Liver (tissue), 7 donors: ENCODE measurements at regions not wholly inside any gene's neighbourhood (a gene's known extent, or its start where the extent isn't known, plus 50 kb on each side); places are given as distances from the start of the nearest gene placed in this dataset.

ENCODE experiments used
- DNase-seq: peaks from one replicate; pipeline ENCODE4 v3.0.0-alpha.2; 2017; ENCODE audit warnings: low spot score
- H3K27ac ChIP-seq, 2 donors: one replicate each; pipeline ENCODE4 v1.7.0; 2013; ENCODE audit warnings: inconsistent platforms in 2 of 2, low read length in 2 of 2, control low read depth in 1 of 2, low read depth in 1 of 2, mild to moderate bottlenecking in 1 of 2
- H3K27me3 ChIP-seq, 4 donors: one replicate each; pipeline versions ENCODE4 v1.6.1 to v1.7.0; 2013; ENCODE audit warnings: low read length in 3 of 4, inconsistent platforms in 1 of 4, mild to moderate bottlenecking in 1 of 4, moderate library complexity in 1 of 4; ENCODE audit not compliant: control insufficient read depth in 4 of 4, insufficient read depth in 4 of 4
- H3K36me3 ChIP-seq, 4 donors: one replicate each; pipeline versions ENCODE4 v1.6.1 to v1.7.0; 2013; ENCODE audit warnings: low read length in 3 of 4, mild to moderate bottlenecking in 3 of 4, low read depth in 1 of 4, moderate library complexity in 1 of 4; ENCODE audit not compliant: control insufficient read depth in 4 of 4, insufficient read depth in 3 of 4
- H3K4me1 ChIP-seq, 4 donors: one replicate each; pipeline versions ENCODE4 v1.6.1 to v1.7.0; 2013; ENCODE audit warnings: low read length in 3 of 4, mild to moderate bottlenecking in 3 of 4, moderate library complexity in 1 of 4; ENCODE audit not compliant: control insufficient read depth in 4 of 4, insufficient read depth in 4 of 4
- H3K4me3 ChIP-seq, 3 donors: one replicate each; pipeline versions ENCODE4 v1.6.1 to v1.7.0; 2013; ENCODE audit warnings: low read length in 3 of 3, control low read depth in 1 of 3, low read depth in 1 of 3, mild to moderate bottlenecking in 1 of 3
- H3K9ac ChIP-seq, 2 donors: one replicate each; pipeline ENCODE4 v1.7.0; 2013; ENCODE audit warnings: low read length in 2 of 2, mild to moderate bottlenecking in 2 of 2, moderate library complexity in 2 of 2, control low read depth in 1 of 2, low read depth in 1 of 2
- H3K9me3 ChIP-seq, 4 donors: one replicate each; pipeline versions ENCODE4 v1.6.1 to v1.7.0; 2013; ENCODE audit warnings: low read length in 3 of 4; ENCODE audit not compliant: control insufficient read depth in 4 of 4
- EGR1 ChIP-seq, 2 donors: IDR thresholded peaks; 2 replicates each; pipeline ENCODE4 v1.6.1; 2016 to 2018; ENCODE audit warnings: antibody characterized with exemption in 2 of 2, low read depth in 2 of 2
- FOXA2 ChIP-seq: IDR thresholded peaks from 2 replicates; pipeline ENCODE4 v1.6.1; 2016; ENCODE audit warnings: antibody characterized with exemption
- GABPA ChIP-seq, 2 donors: IDR thresholded peaks in 1 of 2; conservative IDR thresholded peaks in 1 of 2; 2 replicates each; pipeline ENCODE4 v1.6.1; 2016; ENCODE audit warnings: antibody characterized with exemption in 2 of 2, mild to moderate bottlenecking in 1 of 2, moderate library complexity in 1 of 2
- JUND ChIP-seq, 2 donors: IDR thresholded peaks; 2 replicates each; pipeline ENCODE4 v1.6.1; 2016; ENCODE audit warnings: antibody characterized with exemption in 2 of 2
- NR2F2 ChIP-seq: IDR thresholded peaks from 2 replicates; pipeline ENCODE4 v1.6.1; 2016; ENCODE audit warnings: antibody characterized with exemption
- RAD21 ChIP-seq, 2 donors: IDR thresholded peaks; 2 replicates each; pipeline ENCODE4 v1.6.1; 2016; ENCODE audit warnings: antibody characterized with exemption in 2 of 2, mild to moderate bottlenecking in 2 of 2
- RXRA ChIP-seq, 2 donors: IDR thresholded peaks; 2 replicates each; pipeline ENCODE4 v1.6.1; 2017 to 2018; ENCODE audit warnings: antibody characterized with exemption in 2 of 2, mild to moderate bottlenecking in 1 of 2
- SP1 ChIP-seq: IDR thresholded peaks from 2 replicates; pipeline ENCODE4 v1.6.1; 2018; ENCODE audit warnings: antibody characterized with exemption, mild to moderate bottlenecking
- TAF1 ChIP-seq: conservative IDR thresholded peaks from 2 replicates; pipeline ENCODE4 v1.6.1; 2016; ENCODE audit warnings: antibody characterized with exemption, mild to moderate bottlenecking
- WGBS: extraction: QIAGEN DNeasy Blood & Tissue Kit; methylation state at CpG from one replicate; pipeline ENCODE4 v1.1.7; 2013; 5-methylcytosine and 5-hydroxymethylcytosine counted together
- TF ChIP-seq, protein P1 (sequence below): IDR thresholded peaks from 2 replicates; pipeline ENCODE4 v1.6.1; 2016; ENCODE audit warnings: antibody characterized with exemption
- TF ChIP-seq, protein P2 (sequence below): IDR thresholded peaks from 2 replicates; pipeline ENCODE4 v1.6.1; 2016; ENCODE audit warnings: antibody characterized with exemption, mild to moderate bottlenecking
- TF ChIP-seq, protein P3 (sequence below): IDR thresholded peaks from 2 replicates; pipeline ENCODE4 v1.6.1; 2016; ENCODE audit warnings: antibody characterized with exemption
- donor health status: healthy.
- donor health status: healthy.
- donor health status: healthy.
- donor health status: healthy.

DNA sequence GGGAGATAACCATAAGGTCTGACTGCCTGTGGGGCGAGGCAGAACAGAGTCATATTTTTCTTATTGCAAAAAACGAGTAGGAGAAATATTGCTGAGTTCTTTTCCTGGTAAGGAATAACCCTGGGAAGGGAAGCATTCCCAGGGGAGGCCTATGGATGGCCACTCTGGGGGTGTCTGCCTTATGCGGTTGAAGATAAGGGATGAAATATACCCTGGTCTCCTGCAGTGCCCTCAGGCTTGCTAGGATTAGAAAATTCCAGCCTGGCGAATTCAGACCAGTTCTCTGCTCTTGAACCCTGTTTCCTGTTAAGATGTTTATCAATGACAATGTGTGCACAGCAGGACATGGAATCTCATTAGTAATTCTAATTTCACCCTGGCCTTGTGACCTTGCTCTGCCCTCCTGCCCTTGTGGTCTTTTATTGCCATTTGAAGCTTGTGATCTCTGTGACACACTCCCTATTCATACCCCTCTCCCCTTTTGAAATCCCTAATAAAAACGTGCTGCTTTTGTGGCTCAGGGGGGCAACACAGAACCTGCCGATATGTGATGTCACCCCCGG is 491.1 kb upstream of the EYS start:
- Histone ChIP-seq H3K27me3 (no peaks in the 10 kb centered on the region), H3K4me1 (no peaks in the 10 kb centered on the region), H3K4me3 (no peak overlapping the region), H3K9ac (no peak overlapping the region), H3K27ac (no peak overlapping the region), H3K36me3 (no peaks in the 10 kb centered on the region), H3K9me3 (no peaks in the 10 kb centered on the region)
- DNase-seq = no peak
- 59% methylated on average over 7 of the region's 7 CpGs for WGBS
- TF ChIP-seq RXRA (IDR thresholded peaks at IDR 0.05) = no peak
- no peak for TF ChIP-seq JUND (IDR thresholded peaks at IDR 0.05)

DNA sequence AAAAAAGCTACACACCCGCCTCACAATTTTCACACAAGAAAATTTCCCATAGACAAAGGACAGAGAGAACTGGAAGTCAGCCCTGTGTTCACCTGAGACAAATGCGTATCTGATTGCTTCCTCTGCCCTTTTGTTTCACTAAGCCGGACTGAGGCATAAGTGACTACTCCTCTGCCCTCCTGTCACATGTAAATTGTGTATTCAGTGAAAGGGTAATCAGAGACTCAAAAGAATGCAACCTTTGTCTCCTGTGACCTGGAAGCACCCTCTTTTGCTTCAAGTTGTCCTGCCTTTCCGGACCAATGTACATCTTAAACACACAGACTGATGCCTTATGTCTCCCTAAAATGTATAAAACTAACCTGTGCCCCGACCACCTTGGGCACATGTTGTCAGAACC is 483.8 kb upstream of the EYS start:
- no peak for DNase-seq
- H3K27me3 ChIP-seq = no peaks in the 10 kb centered on the region
- no peak overlapping the region for H3K9ac ChIP-seq
- no peaks in the 10 kb centered on the region for H3K4me1 ChIP-seq
- TF ChIP-seq, protein P1, sequence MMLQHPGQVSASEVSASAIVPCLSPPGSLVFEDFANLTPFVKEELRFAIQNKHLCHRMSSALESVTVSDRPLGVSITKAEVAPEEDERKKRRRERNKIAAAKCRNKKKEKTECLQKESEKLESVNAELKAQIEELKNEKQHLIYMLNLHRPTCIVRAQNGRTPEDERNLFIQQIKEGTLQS = no peak
- TF ChIP-seq SP1 (no peak), NR2F2 (no peak), GABPA (IDR thresholded peaks at IDR 0.05 in 1 of 2, conservative IDR thresholded peaks at IDR 0.05 in 1 of 2) (no peak), RAD21 (IDR thresholded peaks at IDR 0.05) (no peak), FOXA2 (no peak), EGR1 (IDR thresholded peaks at IDR 0.05; ENCODE audit: low read depth in 2 of 2) (no peak), TAF1 (no peak)
- TF ChIP-seq, protein P2, sequence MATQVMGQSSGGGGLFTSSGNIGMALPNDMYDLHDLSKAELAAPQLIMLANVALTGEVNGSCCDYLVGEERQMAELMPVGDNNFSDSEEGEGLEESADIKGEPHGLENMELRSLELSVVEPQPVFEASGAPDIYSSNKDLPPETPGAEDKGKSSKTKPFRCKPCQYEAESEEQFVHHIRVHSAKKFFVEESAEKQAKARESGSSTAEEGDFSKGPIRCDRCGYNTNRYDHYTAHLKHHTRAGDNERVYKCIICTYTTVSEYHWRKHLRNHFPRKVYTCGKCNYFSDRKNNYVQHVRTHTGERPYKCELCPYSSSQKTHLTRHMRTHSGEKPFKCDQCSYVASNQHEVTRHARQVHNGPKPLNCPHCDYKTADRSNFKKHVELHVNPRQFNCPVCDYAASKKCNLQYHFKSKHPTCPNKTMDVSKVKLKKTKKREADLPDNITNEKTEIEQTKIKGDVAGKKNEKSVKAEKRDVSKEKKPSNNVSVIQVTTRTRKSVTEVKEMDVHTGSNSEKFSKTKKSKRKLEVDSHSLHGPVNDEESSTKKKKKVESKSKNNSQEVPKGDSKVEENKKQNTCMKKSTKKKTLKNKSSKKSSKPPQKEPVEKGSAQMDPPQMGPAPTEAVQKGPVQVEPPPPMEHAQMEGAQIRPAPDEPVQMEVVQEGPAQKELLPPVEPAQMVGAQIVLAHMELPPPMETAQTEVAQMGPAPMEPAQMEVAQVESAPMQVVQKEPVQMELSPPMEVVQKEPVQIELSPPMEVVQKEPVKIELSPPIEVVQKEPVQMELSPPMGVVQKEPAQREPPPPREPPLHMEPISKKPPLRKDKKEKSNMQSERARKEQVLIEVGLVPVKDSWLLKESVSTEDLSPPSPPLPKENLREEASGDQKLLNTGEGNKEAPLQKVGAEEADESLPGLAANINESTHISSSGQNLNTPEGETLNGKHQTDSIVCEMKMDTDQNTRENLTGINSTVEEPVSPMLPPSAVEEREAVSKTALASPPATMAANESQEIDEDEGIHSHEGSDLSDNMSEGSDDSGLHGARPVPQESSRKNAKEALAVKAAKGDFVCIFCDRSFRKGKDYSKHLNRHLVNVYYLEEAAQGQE = no peak
- TF ChIP-seq, protein P3, sequence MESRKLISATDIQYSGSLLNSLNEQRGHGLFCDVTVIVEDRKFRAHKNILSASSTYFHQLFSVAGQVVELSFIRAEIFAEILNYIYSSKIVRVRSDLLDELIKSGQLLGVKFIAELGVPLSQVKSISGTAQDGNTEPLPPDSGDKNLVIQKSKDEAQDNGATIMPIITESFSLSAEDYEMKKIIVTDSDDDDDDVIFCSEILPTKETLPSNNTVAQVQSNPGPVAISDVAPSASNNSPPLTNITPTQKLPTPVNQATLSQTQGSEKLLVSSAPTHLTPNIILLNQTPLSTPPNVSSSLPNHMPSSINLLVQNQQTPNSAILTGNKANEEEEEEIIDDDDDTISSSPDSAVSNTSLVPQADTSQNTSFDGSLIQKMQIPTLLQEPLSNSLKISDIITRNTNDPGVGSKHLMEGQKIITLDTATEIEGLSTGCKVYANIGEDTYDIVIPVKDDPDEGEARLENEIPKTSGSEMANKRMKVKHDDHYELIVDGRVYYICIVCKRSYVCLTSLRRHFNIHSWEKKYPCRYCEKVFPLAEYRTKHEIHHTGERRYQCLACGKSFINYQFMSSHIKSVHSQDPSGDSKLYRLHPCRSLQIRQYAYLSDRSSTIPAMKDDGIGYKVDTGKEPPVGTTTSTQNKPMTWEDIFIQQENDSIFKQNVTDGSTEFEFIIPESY = no peak
- no peak overlapping the region for H3K4me3 ChIP-seq
- no peak overlapping the region for H3K27ac ChIP-seq
- peaks cover 0 to 3% (median 0%) of the 10 kb centered on the region in 4 donors for H3K9me3 ChIP-seq
- 56% methylated on average over 5 of the region's 5 CpGs for WGBS
- no peaks in the 10 kb centered on the region for H3K36me3 ChIP-seq

DNA sequence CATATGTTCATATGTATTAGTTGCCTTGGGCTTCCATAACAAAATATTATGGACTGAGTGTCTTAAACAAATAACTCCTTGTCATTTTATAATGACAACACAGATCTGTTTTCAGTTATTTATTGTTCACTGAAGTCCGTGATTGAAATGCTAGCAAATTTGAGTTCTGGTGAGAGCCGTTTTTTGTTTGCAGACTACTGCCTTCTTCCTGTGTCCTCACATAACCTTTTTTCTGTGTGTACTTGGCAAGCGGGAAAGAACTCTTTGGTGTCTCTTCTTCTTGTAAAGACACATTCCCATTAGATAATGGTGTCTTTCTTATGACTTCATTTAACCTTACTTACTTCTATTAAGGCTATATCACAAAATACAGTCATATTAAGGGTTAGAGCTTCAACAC is 482.9 kb upstream of the EYS start:
- no peaks in the 10 kb centered on the region for H3K4me1 ChIP-seq
- TF ChIP-seq RXRA (IDR thresholded peaks at IDR 0.05) = no peak
- no peak for TF ChIP-seq TAF1
- DNase-seq = no peak
- WGBS = 43% methylated on average over 3 of the region's 3 CpGs
- no peaks in the 10 kb centered on the region for H3K27me3 ChIP-seq
- no peak overlapping the region for H3K9ac ChIP-seq
- H3K27ac ChIP-seq = no peak overlapping the region
- H3K9me3 ChIP-seq = peaks cover 0 to 3% (median 0%) of the 10 kb centered on the region in 4 donors
- no peak overlapping the region for H3K4me3 ChIP-seq
- no peaks in the 10 kb centered on the region for H3K36me3 ChIP-seq
